ENCODE measurements at regions not wholly inside any gene's neighbourhood (a gene's known extent, or its start where the extent isn't known, plus 50 kb on each side); places are given as distances from the start of the nearest gene placed in this dataset.
A peak's percentile ranks its signal among the peaks of the same experiment; 100 is the strongest.

GRCh38 chr6:28658475-28659249 lies 133.0 kb downstream of the GPX5 start:
- WGBS (ENCODE audit: insufficient coverage, low coverage, low lambda C conversion rate, missing lambda C conversion rate): 6% methylated on average over 16 of the region's 16 CpGs
- intact Hi-C loops (cut with DNase I): no loop called here

GRCh38 chr6:28659250-28659566 lies 133.5 kb downstream of the GPX5 start:
- H3K4me3 ChIP-seq: no peak overlapping the region

More at GRCh38 chr6:28658475-28659249, 133.0 kb downstream of the GPX5 start:
- DNase-seq (no peak), ATAC-seq (no peak)
- H3K4me1 ChIP-seq: peaks cover 0 to 6% (median 0%) of the 10 kb centered on the region in 4 donors
- H3K36me3 ChIP-seq: no peaks in the 10 kb centered on the region
- H3K27me3 ChIP-seq: peaks cover 0 to 20% of the 10 kb centered on the region in 2 donors
- no peak overlapping the region for H3K27ac ChIP-seq
- H3K9me3 ChIP-seq: no peaks in the 10 kb centered on the region
- TF ChIP-seq CTCF (IDR thresholded peaks at IDR 0.05): no peak
- TF ChIP-seq POLR2A (IDR thresholded peaks at IDR 0.05): no peak
- H3K4me3 ChIP-seq: peak overlapping the region in 2 of 3 donors; percentile 1 to 18

GRCh38 chr6:28661097-28661713 lies 135.5 kb downstream of the GPX5 start:
- WGBS (ENCODE audit: insufficient coverage, low coverage, low lambda C conversion rate, missing lambda C conversion rate): 47% methylated on average over 2 of the region's 2 CpGs
- DNase-seq (no peak), ATAC-seq (no peak)
- Histone ChIP-seq H3K27ac (no peak overlapping the region), H3K27me3 (peaks cover 0 to 16% of the 10 kb centered on the region in 2 donors), H3K4me1 (peaks cover 0 to 6% (median 0%) of the 10 kb centered on the region in 4 donors), H3K4me3 (no peak overlapping the region), H3K36me3 (no peaks in the 10 kb centered on the region), H3K9me3 (no peaks in the 10 kb centered on the region)
- no peak for TF ChIP-seq POLR2A (IDR thresholded peaks at IDR 0.05)
- TF ChIP-seq CTCF (IDR thresholded peaks at IDR 0.05): no peak
- intact Hi-C loops (cut with DNase I): no loop called here

More at GRCh38 chr6:28659250-28659566, 133.5 kb downstream of the GPX5 start:
- no peaks in the 10 kb centered on the region for H3K9me3 ChIP-seq
- H3K27ac ChIP-seq: no peak overlapping the region
- DNase-seq: no peak
- peaks cover 0 to 6% (median 0%) of the 10 kb centered on the region in 4 donors for H3K4me1 ChIP-seq
- intact Hi-C loops (cut with DNase I): no loop called here
- 37% methylated on average over 2 of the region's 2 CpGs for WGBS (ENCODE audit: insufficient coverage, low coverage, low lambda C conversion rate, missing lambda C conversion rate)
- no peaks in the 10 kb centered on the region for H3K36me3 ChIP-seq
- no peak for ATAC-seq
- H3K27me3 ChIP-seq: peaks cover 0 to 20% of the 10 kb centered on the region in 2 donors
- TF ChIP-seq POLR2A (IDR thresholded peaks at IDR 0.05) (no peak), CTCF (IDR thresholded peaks at IDR 0.05) (no peak)

- H3K4me1 ChIP-seq: no peaks in the 10 kb centered on the region
- no peaks in the 10 kb centered on the region for H3K36me3 ChIP-seq
- ATAC-seq (no peak), DNase-seq (no peak)
- TF ChIP-seq POLR2A (IDR thresholded peaks at IDR 0.05): no peak
- no peak for TF ChIP-seq CTCF (IDR thresholded peaks at IDR 0.05)
- no peak overlapping the region for H3K27ac ChIP-seq
- no peak overlapping the region for H3K4me3 ChIP-seq
- intact Hi-C loops (cut with DNase I): no loop called here
- H3K9me3 ChIP-seq: no peaks in the 10 kb centered on the region
- 54% methylated on average over 2 of the region's 3 CpGs for WGBS (ENCODE audit: insufficient coverage, low coverage, low lambda C conversion rate, missing lambda C conversion rate)
- no peaks in the 10 kb centered on the region for H3K27me3 ChIP-seq
Observed at GRCh38 chr6:28664870-28665396, 139.3 kb downstream of the GPX5 start.

Data from right lobe of liver (tissue), 6 donors.